Karpas-422 (cell line): ENCODE measurements at regions not wholly inside any gene's neighbourhood (a gene's known extent, or its start where the extent isn't known, plus 50 kb on each side); places are given as distances from the start of the nearest gene placed in this dataset.

ENCODE experiments used
- DNase-seq: peaks from one replicate; pipeline ENCODE4 v3.0.0-alpha.2; 2015
- H2AFZ ChIP-seq: fragments of 200-600 bp; sonication (generic); 2 replicates; pipeline ENCODE4 v1.6.1; 2014; ENCODE audit warnings: antibody characterized with exemption, low read length, mixed read lengths
- H3K27ac ChIP-seq: fragments of 200-600 bp; sonication (generic); 2 replicates; pipeline ENCODE4 v1.5.1; 2014; ENCODE audit warnings: mild to moderate bottlenecking, low read length, moderate library complexity
- H3K27me3 ChIP-seq: fragments of 200-600 bp; sonication (generic); 2 replicates; pipeline ENCODE4 v1.6.1; 2014; ENCODE audit warnings: low read length, mixed read lengths
- H3K36me3 ChIP-seq: fragments of 200-600 bp; sonication (generic); 2 replicates; pipeline ENCODE4 v1.6.1; 2014; ENCODE audit warnings: low read length, mixed read lengths; ENCODE audit not compliant: insufficient read depth
- H3K4me1 ChIP-seq: fragments of 200-600 bp; sonication (generic); 2 replicates; pipeline ENCODE4 v1.6.1; 2014; ENCODE audit warnings: mild to moderate bottlenecking, low read length, mixed read lengths
- H3K4me2 ChIP-seq: fragments of 200-600 bp; sonication (generic); 2 replicates; pipeline ENCODE4 v1.6.1; 2014; ENCODE audit warnings: low read length, low read depth, mild to moderate bottlenecking; ENCODE audit not compliant: poor library complexity, severe bottlenecking
- H3K4me3 ChIP-seq: fragments of 200-600 bp; sonication (generic); 2 replicates; pipeline ENCODE4 v1.5.1; 2014; ENCODE audit warnings: mild to moderate bottlenecking, antibody characterized with exemption, low read length, mixed read lengths
- H3K79me2 ChIP-seq: fragments of 200-600 bp; sonication (generic); 2 replicates; pipeline ENCODE4 v1.6.1; 2014; ENCODE audit warnings: mild to moderate bottlenecking, low read length, mixed read lengths
- H3K9ac ChIP-seq: fragments of 200-600 bp; sonication (generic); 2 replicates; pipeline ENCODE4 v1.6.0; 2014; ENCODE audit warnings: low read length
- H3K9me2 ChIP-seq: fragments of 200-600 bp; sonication (generic), shearing (Covaris generic); replicated peaks from 2 replicates; pipeline ENCODE4 v1.6.0; 2014; ENCODE audit warnings: mild to moderate bottlenecking, low read length, moderate library complexity; ENCODE audit not compliant: insufficient read depth
- H3K9me3 ChIP-seq: fragments of 300-700, 200-600 bp; sonication (generic); 2 replicates; pipeline ENCODE4 v1.6.1; 2014; ENCODE audit warnings: low read length, mixed read lengths
- H4K20me1 ChIP-seq: fragments of 200-600 bp; sonication (generic); 2 replicates; pipeline ENCODE4 v1.6.1; 2014; ENCODE audit warnings: mild to moderate bottlenecking, antibody characterized with exemption, low read length, low read depth; ENCODE audit not compliant: insufficient read depth

- DNase-seq, result no peak
- H3K27me3 ChIP-seq, result no peaks in the 10 kb centered on the region
- no peaks in the 10 kb centered on the region for H3K9me3 ChIP-seq
These were observed 215.4 kb upstream of the NR4A3 start for GRCh38 chr9:99606296-99606695.

DNA sequence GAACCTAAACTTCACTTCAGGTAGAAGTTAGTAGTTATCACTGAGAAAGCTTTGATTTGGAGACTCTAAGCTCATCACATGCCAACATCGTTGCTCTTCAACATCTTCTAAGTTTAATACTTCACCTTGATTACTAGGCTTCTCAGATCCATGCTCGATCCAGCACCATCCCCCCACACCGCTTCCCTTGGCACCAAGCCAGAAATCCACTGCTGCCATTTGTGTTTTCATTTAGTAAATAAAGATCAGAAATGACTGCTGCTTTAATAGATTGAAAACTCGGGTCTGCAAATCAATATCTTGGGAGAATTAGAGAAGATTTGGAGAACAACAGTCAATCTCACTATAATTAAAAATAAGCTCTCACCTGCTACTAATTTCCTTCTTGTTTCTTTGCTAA is 214.7 kb upstream of the NR4A3 start:
- H4K20me1 ChIP-seq, result no peaks in the 10 kb centered on the region
- H3K36me3 ChIP-seq, result no peaks in the 10 kb centered on the region
- H3K4me3 ChIP-seq, result no peak overlapping the region
- no peaks in the 10 kb centered on the region for H3K9me3 ChIP-seq
- H2AFZ ChIP-seq, result no peak overlapping the region
- no peaks in the 10 kb centered on the region for H3K79me2 ChIP-seq
- H3K27ac ChIP-seq, result no peak overlapping the region
- no peaks in the 10 kb centered on the region for H3K9me2 ChIP-seq
- no peaks in the 10 kb centered on the region for H3K27me3 ChIP-seq
- no peak overlapping the region for H3K4me2 ChIP-seq
- no peaks in the 10 kb centered on the region for H3K4me1 ChIP-seq
- DNase-seq, result no peak
- no peak overlapping the region for H3K9ac ChIP-seq

More at GRCh38 chr9:99606296-99606695, 215.4 kb upstream of the NR4A3 start:
- no peaks in the 10 kb centered on the region for H3K79me2 ChIP-seq
- H3K9me2 ChIP-seq, result no peaks in the 10 kb centered on the region
- H2AFZ ChIP-seq, result no peak overlapping the region
- H4K20me1 ChIP-seq, result no peaks in the 10 kb centered on the region
- H3K36me3 ChIP-seq, result no peaks in the 10 kb centered on the region
- no peaks in the 10 kb centered on the region for H3K4me1 ChIP-seq
- H3K9ac ChIP-seq, result no peak overlapping the region
- no peak overlapping the region for H3K27ac ChIP-seq
- H3K4me2 ChIP-seq, result no peak overlapping the region
- no peak overlapping the region for H3K4me3 ChIP-seq

- H3K9ac ChIP-seq, result no peak overlapping the region
- no peak overlapping the region for H3K4me3 ChIP-seq
- H3K9me2 ChIP-seq, result no peaks in the 10 kb centered on the region
- no peak overlapping the region for H2AFZ ChIP-seq
- no peak overlapping the region for H3K4me2 ChIP-seq
- H4K20me1 ChIP-seq, result no peaks in the 10 kb centered on the region
- H3K9me3 ChIP-seq, result no peaks in the 10 kb centered on the region
- H3K27me3 ChIP-seq, result no peaks in the 10 kb centered on the region
- no peaks in the 10 kb centered on the region for H3K36me3 ChIP-seq
- H3K79me2 ChIP-seq, result no peaks in the 10 kb centered on the region
- DNase-seq, result no peak
- no peak overlapping the region for H3K27ac ChIP-seq
- H3K4me1 ChIP-seq, result no peaks in the 10 kb centered on the region
These were observed 213.7 kb upstream of the NR4A3 start for GRCh38 chr9:99607842-99608448.

DNA sequence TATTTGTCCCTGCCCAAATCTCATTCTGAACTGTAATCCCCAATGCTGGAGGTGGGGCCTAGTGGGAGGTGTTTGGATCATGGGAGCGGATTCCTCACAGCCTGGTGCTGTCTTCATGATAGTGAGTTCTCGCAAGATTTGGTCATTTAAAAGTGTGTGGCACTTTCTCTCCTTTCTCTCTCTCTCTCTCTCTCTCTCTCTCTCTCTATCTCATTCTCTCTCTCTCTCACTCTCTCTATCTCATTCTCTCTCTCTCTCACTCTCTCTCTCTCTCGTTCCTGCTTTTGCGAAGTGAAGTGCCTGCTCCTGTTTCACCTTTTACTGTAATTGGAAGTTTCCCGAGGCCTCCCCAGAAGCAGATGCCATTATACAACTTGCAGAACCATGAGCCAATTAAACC is 207.3 kb upstream of the NR4A3 start:
- H3K9ac ChIP-seq, result no peak overlapping the region
- DNase-seq, result no peak
- no peaks in the 10 kb centered on the region for H3K79me2 ChIP-seq
- no peak overlapping the region for H3K4me3 ChIP-seq
- H3K27ac ChIP-seq, result no peak overlapping the region
- H3K4me1 ChIP-seq, result no peaks in the 10 kb centered on the region
- no peak overlapping the region for H2AFZ ChIP-seq
- H3K4me2 ChIP-seq, result no peak overlapping the region
- no peaks in the 10 kb centered on the region for H3K9me2 ChIP-seq
- no peaks in the 10 kb centered on the region for H3K9me3 ChIP-seq
- H3K36me3 ChIP-seq, result no peaks in the 10 kb centered on the region
- H3K27me3 ChIP-seq, result no peaks in the 10 kb centered on the region
- no peaks in the 10 kb centered on the region for H4K20me1 ChIP-seq

- H3K27ac ChIP-seq, result no peak overlapping the region
- H3K79me2 ChIP-seq, result no peaks in the 10 kb centered on the region
These were observed 200.6 kb upstream of the NR4A3 start for GRCh38 chr9:99621040-99621439.

DNA sequence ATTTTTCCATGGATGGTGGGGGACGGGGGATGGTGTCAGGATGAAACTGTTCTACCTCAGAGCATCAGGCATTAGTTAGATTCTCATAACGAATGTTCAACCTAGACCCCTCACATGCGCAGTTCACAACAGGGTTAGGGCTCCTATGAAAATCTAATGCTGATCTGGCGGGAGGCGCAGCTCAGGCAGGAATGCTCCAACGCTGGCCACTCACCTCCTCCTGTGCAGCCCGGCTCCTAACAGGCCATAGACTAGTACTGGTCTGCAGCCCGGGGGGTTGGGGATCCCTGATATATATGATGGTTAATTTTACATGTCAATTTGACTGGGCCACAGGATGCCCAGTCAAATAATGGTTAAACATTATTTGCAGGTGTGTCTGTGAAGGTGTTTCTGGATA is 199.0 kb upstream of the NR4A3 start:
- no peaks in the 10 kb centered on the region for H3K27me3 ChIP-seq
- no peaks in the 10 kb centered on the region for H3K36me3 ChIP-seq
- no peaks in the 10 kb centered on the region for H3K9me2 ChIP-seq
- no peak overlapping the region for H3K4me3 ChIP-seq
- H4K20me1 ChIP-seq, result no peaks in the 10 kb centered on the region
- no peak for DNase-seq
- H3K9me3 ChIP-seq, result no peaks in the 10 kb centered on the region
- H3K4me1 ChIP-seq, result no peaks in the 10 kb centered on the region
- no peaks in the 10 kb centered on the region for H3K79me2 ChIP-seq
- H3K27ac ChIP-seq, result no peak overlapping the region
- H2AFZ ChIP-seq, result no peak overlapping the region
- H3K4me2 ChIP-seq, result no peak overlapping the region
- no peak overlapping the region for H3K9ac ChIP-seq

More at GRCh38 chr9:99621040-99621439, 200.6 kb upstream of the NR4A3 start:
- H3K9me2 ChIP-seq, result no peaks in the 10 kb centered on the region
- H3K4me3 ChIP-seq, result no peak overlapping the region
- H3K9ac ChIP-seq, result no peak overlapping the region
- H4K20me1 ChIP-seq, result no peaks in the 10 kb centered on the region
- H3K36me3 ChIP-seq, result no peaks in the 10 kb centered on the region
- H3K9me3 ChIP-seq, result no peaks in the 10 kb centered on the region
- no peaks in the 10 kb centered on the region for H3K27me3 ChIP-seq
- no peaks in the 10 kb centered on the region for H3K4me1 ChIP-seq
- no peak overlapping the region for H3K4me2 ChIP-seq
- DNase-seq, result no peak
- no peak overlapping the region for H2AFZ ChIP-seq

GRCh38 chr9:99623780-99624364 is 197.8 kb upstream of the NR4A3 start:
- no peak for DNase-seq
- Histone ChIP-seq H3K9me3 (no peaks in the 10 kb centered on the region), H3K27ac (no peak overlapping the region), H3K9ac (no peak overlapping the region), H3K36me3 (no peaks in the 10 kb centered on the region), H4K20me1 (no peaks in the 10 kb centered on the region), H3K4me3 (no peak overlapping the region), H3K4me2 (no peak overlapping the region), H3K27me3 (no peaks in the 10 kb centered on the region), H2AFZ (no peak overlapping the region), H3K4me1 (no peaks in the 10 kb centered on the region), H3K9me2 (no peaks in the 10 kb centered on the region), H3K79me2 (no peaks in the 10 kb centered on the region)

DNA sequence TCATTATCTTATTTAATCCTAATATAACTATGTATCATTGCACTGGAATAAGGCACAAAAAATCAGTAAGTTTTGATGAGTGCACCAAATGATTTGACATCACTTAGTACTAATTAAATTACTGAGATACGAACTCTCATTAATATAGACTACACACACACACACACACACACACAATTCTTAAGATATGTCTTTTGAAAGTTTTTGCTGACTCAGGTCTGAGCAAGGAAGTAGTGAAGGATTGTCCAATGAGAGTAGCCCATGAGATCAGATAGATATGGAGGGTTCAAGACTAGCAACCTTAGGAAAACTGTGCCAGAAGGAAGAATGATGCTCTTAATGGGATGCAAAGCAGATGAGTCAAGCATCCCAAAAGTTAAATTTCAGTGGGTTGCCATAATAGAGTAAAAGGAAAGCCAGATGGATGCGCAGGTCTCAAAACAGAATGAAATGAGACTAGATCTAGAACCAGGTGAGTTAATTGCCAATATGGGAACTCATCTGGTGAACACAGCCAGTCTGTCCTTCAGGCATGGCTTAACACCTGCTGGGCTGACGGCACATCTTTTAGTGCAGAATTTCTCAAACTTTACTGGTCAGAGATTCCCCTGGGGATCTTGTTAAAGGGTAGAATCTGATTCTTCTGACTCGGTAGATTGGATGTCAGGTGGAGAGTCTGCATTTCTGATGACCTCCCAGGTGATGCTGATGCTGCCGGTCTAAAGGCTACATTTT is 197.0 kb upstream of the NR4A3 start:
- Histone ChIP-seq H3K4me2 (no peak overlapping the region), H3K9me2 (no peaks in the 10 kb centered on the region), H4K20me1 (no peaks in the 10 kb centered on the region), H3K79me2 (no peaks in the 10 kb centered on the region), H3K4me3 (no peak overlapping the region), H3K36me3 (no peaks in the 10 kb centered on the region), H3K27me3 (no peaks in the 10 kb centered on the region), H2AFZ (no peak overlapping the region), H3K9ac (no peak overlapping the region), H3K9me3 (no peaks in the 10 kb centered on the region), H3K4me1 (no peaks in the 10 kb centered on the region), H3K27ac (no peak overlapping the region)
- DNase-seq, result no peak
